ENCODE measurements at regions not wholly inside any gene's neighbourhood (a gene's known extent, or its start where the extent isn't known, plus 50 kb on each side); places are given as distances from the start of the nearest gene placed in this dataset.
"Not testable (repeated sequence)": the region's sequence is repeated elsewhere in the genome, so short reads cannot be mapped to it uniquely, and the experiment has no call there.

DNA sequence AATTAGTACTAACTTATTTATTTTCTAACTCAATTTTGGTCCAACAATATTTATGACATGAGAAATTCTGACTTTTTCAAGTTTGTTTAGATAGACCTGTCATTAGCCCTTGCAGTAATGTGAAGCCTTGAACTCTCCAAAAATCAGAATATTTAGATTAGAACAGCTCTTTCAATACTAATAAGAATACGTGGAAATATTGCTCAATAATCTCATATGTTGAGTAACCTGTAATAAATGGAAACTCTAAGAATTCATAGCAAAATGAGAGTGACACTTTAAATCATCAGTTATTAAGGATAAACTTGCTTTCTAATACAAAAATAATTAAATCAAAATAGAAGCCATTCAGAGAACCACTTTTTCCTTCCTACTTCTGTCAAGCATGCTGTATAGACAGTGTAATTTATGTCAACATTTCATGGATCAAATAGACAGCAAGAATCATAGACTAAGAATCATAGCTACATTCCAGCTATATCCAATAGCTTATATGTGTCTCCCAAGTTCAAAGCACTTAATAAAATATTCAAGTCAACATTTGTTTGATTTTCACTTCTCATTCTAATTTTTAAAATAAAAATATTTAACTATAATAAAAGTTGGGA lies 710.3 kb upstream of the SOX11 start:
- no peak for DNase-seq
- ChIA-PET CTCF (no interaction called here), POLR2A (no interaction called here)
- TF ChIP-seq, protein P1, sequence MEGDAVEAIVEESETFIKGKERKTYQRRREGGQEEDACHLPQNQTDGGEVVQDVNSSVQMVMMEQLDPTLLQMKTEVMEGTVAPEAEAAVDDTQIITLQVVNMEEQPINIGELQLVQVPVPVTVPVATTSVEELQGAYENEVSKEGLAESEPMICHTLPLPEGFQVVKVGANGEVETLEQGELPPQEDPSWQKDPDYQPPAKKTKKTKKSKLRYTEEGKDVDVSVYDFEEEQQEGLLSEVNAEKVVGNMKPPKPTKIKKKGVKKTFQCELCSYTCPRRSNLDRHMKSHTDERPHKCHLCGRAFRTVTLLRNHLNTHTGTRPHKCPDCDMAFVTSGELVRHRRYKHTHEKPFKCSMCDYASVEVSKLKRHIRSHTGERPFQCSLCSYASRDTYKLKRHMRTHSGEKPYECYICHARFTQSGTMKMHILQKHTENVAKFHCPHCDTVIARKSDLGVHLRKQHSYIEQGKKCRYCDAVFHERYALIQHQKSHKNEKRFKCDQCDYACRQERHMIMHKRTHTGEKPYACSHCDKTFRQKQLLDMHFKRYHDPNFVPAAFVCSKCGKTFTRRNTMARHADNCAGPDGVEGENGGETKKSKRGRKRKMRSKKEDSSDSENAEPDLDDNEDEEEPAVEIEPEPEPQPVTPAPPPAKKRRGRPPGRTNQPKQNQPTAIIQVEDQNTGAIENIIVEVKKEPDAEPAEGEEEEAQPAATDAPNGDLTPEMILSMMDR (IDR thresholded peaks at IDR 0.05; ENCODE audit: insufficient read depth in 1 of 2, low read depth in 1 of 2, low read length in 1 of 2, severe bottlenecking in 1 of 2, unreplicated experiment in 1 of 2): no peak
- intact Hi-C loops (cut with micrococcal nuclease; ENCODE audit: unreplicated experiment): no loop called here
- Histone ChIP-seq H3K9me3 (no peaks in the 10 kb centered on the region), H3K4me3 (ENCODE audit: low read depth, low read length) (no peak overlapping the region), H3K27me3 (replicated peaks; ENCODE audit: control insufficient read depth, insufficient read depth, low read length) (no peaks in the 10 kb centered on the region), H3K4me1 (no peaks in the 10 kb centered on the region), H3K36me3 (ENCODE audit: control insufficient read depth, insufficient read depth, low read length) (no peaks in the 10 kb centered on the region)
- H3K27me3 Mint-ChIP-seq (ENCODE audit: insufficient read depth, unreplicated experiment): peaks cover 7% of the 10 kb centered on the region
- no peaks in the 10 kb centered on the region for H3K36me3 Mint-ChIP-seq (ENCODE audit: insufficient read depth, unreplicated experiment)
- BruUV-seq (replicated peaks): no TSS peak
- H3K9me3 Mint-ChIP-seq (ENCODE audit: unreplicated experiment): no peaks in the 10 kb centered on the region
- H3K4me1 Mint-ChIP-seq (ENCODE audit: low read depth, unreplicated experiment): no peaks in the 10 kb centered on the region
- H3K4me3 Mint-ChIP-seq (ENCODE audit: unreplicated experiment): no peak overlapping the region
- no peak overlapping the region for H3K27ac Mint-ChIP-seq (ENCODE audit: unreplicated experiment)

DNA sequence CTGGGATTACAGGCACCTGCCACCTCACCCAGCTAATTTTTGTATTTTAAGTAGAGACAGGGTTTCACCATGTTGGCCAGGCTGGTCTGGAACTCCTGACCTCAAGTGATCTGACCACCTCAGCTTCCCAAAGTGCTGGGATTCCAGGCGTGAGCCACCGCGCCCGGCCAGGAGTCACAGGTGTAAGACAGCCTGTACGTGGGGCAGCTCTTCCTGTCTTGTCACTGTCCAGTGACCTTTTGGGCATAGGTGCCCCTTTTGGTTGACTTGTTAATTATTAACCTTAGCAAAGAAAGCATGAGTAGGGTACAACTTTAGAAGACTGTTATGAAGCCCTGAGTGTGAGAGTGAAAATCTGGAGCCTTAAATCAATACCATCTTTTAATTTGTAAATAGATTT lies 703.7 kb upstream of the SOX11 start:
- H3K36me3 ChIP-seq (ENCODE audit: control insufficient read depth, insufficient read depth, low read length); H3K9me3 ChIP-seq; H3K9me3 Mint-ChIP-seq (ENCODE audit: unreplicated experiment); intact Hi-C loops (cut with micrococcal nuclease; ENCODE audit: unreplicated experiment); H3K27me3 ChIP-seq (replicated peaks; ENCODE audit: control insufficient read depth, insufficient read depth, low read length); H3K4me3 ChIP-seq (ENCODE audit: low read depth, low read length); H3K36me3 Mint-ChIP-seq (ENCODE audit: insufficient read depth, unreplicated experiment); H3K4me3 Mint-ChIP-seq (ENCODE audit: unreplicated experiment); H3K4me1 Mint-ChIP-seq (ENCODE audit: low read depth, unreplicated experiment); H3K27me3 Mint-ChIP-seq (ENCODE audit: insufficient read depth, unreplicated experiment); BruUV-seq (replicated peaks); H3K4me1 ChIP-seq; POLR2A ChIA-PET; H3K27ac Mint-ChIP-seq (ENCODE audit: unreplicated experiment); DNase-seq; CTCF ChIA-PET: not testable (repeated sequence)

- Histone ChIP-seq H3K4me3 (ENCODE audit: low read depth, low read length) (no peak overlapping the region), H3K36me3 (ENCODE audit: control insufficient read depth, insufficient read depth, low read length) (no peaks in the 10 kb centered on the region), H3K27me3 (replicated peaks; ENCODE audit: control insufficient read depth, insufficient read depth, low read length) (no peaks in the 10 kb centered on the region), H3K9me3 (no peaks in the 10 kb centered on the region), H3K4me1 (no peaks in the 10 kb centered on the region)
- H3K27ac Mint-ChIP-seq (ENCODE audit: unreplicated experiment): no peak overlapping the region
- no peak for DNase-seq
- TF ChIP-seq, protein P1 (IDR thresholded peaks at IDR 0.05; ENCODE audit: insufficient read depth in 1 of 2, low read depth in 1 of 2, low read length in 1 of 2, severe bottlenecking in 1 of 2, unreplicated experiment in 1 of 2): no peak
- CTCF ChIA-PET: no interaction called here
- peaks cover 5% of the 10 kb centered on the region for H3K27me3 Mint-ChIP-seq (ENCODE audit: insufficient read depth, unreplicated experiment)
- no peak overlapping the region for H3K4me3 Mint-ChIP-seq (ENCODE audit: unreplicated experiment)
- no TSS peak for BruUV-seq (replicated peaks)
- H3K9me3 Mint-ChIP-seq (ENCODE audit: unreplicated experiment): peaks cover 9% of the 10 kb centered on the region
- H3K4me1 Mint-ChIP-seq (ENCODE audit: low read depth, unreplicated experiment): no peaks in the 10 kb centered on the region
- no peaks in the 10 kb centered on the region for H3K36me3 Mint-ChIP-seq (ENCODE audit: insufficient read depth, unreplicated experiment)
- intact Hi-C loops (cut with micrococcal nuclease; ENCODE audit: unreplicated experiment): no loop called here
- POLR2A ChIA-PET: no interaction called here
Measured at GRCh38 chr2:4992226-4992625, 700.0 kb upstream of the SOX11 start.

DNA sequence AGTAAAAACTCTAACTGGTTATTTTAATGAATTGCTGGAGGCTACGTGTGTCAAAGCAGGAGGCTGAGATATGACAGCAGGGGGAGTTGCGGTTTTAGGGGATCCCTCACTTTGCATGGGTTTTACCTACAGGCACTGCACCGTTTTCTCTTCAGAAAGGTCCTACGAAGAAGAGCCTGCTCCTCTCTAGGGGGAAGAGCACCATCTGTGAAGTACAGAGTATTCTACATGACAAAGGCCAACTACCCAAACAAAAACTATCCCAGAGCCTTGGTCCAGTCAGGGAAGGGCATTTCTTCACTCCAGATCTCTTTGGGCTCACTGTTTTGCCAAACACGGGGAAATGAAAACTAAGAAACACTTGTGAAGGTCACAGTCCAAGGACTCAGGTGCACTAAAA lies 696.7 kb upstream of the SOX11 start:
- intact Hi-C loops (cut with micrococcal nuclease; ENCODE audit: unreplicated experiment): no loop called here
- BruUV-seq (replicated peaks): no TSS peak
- Mint-ChIP-seq H3K4me3 (ENCODE audit: unreplicated experiment) (no peak overlapping the region), H3K4me1 (ENCODE audit: low read depth, unreplicated experiment) (no peaks in the 10 kb centered on the region), H3K27ac (ENCODE audit: unreplicated experiment) (no peak overlapping the region), H3K27me3 (ENCODE audit: insufficient read depth, unreplicated experiment) (peaks cover 5% of the 10 kb centered on the region), H3K36me3 (ENCODE audit: insufficient read depth, unreplicated experiment) (no peaks in the 10 kb centered on the region), H3K9me3 (ENCODE audit: unreplicated experiment) (peaks cover 9% of the 10 kb centered on the region)
- CTCF ChIA-PET: no interaction called here
- POLR2A ChIA-PET: no interaction called here
- no peaks in the 10 kb centered on the region for H3K27me3 ChIP-seq (replicated peaks; ENCODE audit: control insufficient read depth, insufficient read depth, low read length)
- DNase-seq: no peak
- H3K9me3 ChIP-seq: no peaks in the 10 kb centered on the region
- no peaks in the 10 kb centered on the region for H3K4me1 ChIP-seq
- no peaks in the 10 kb centered on the region for H3K36me3 ChIP-seq (ENCODE audit: control insufficient read depth, insufficient read depth, low read length)
- no peak overlapping the region for H3K4me3 ChIP-seq (ENCODE audit: low read depth, low read length)
- TF ChIP-seq, protein P1 (IDR thresholded peaks at IDR 0.05; ENCODE audit: insufficient read depth in 1 of 2, low read depth in 1 of 2, low read length in 1 of 2, severe bottlenecking in 1 of 2, unreplicated experiment in 1 of 2): no peak

All from Caco-2 (cell line).